ENCODE measurements at regions not wholly inside any gene's neighbourhood (a gene's known extent, or its start where the extent isn't known, plus 50 kb on each side); places are given as distances from the start of the nearest gene placed in this dataset.
A peak's percentile ranks its signal among the peaks of the same experiment; 100 is the strongest.

- Mint-ChIP-seq H3K27ac (ENCODE audit: low read depth, unreplicated experiment) (no peak overlapping the region), H3K27me3 (ENCODE audit: insufficient read depth, unreplicated experiment) (no peaks in the 10 kb centered on the region), H3K4me3 (ENCODE audit: unreplicated experiment) (no peak overlapping the region), H3K4me1 (ENCODE audit: insufficient read depth, unreplicated experiment) (no peaks in the 10 kb centered on the region), H3K9me3 (ENCODE audit: unreplicated experiment) (peaks cover 8% of the 10 kb centered on the region), H3K36me3 (ENCODE audit: insufficient read depth, unreplicated experiment) (no peaks in the 10 kb centered on the region)
- peak; percentile 76 for DNase-seq (ENCODE audit: unreplicated experiment)
- ChIA-PET CTCF (interaction anchor here (0.5 to 1.4 kb wide), 12 partner anchors 9 to 456 kb away, joined by 3 to 4 read pairs (median 3); no protein-coding TSS in a partner anchor), POLR2A (interaction anchor here (1.2 to 1.8 kb wide), 3 partner anchors 10 to 198 kb away, joined by 3 to 4 read pairs (median 3); no protein-coding TSS in a partner anchor)
- BruUV-seq (replicated peaks): no TSS peak
- peak; percentile 18 for TF ChIP-seq CTCF (IDR thresholded peaks at IDR 0.05; ENCODE audit: unreplicated experiment)
- intact Hi-C loops (cut with micrococcal nuclease): loop anchor here (1.0 kb wide), 1 partner anchor 255 kb away; no protein-coding TSS in a partner anchor
Measured at GRCh38 chr4:89482251-89482650, 174.7 kb upstream of the GPRIN3 start.

- no peak for TF ChIP-seq CTCF (IDR thresholded peaks at IDR 0.05; ENCODE audit: unreplicated experiment)
- Mint-ChIP-seq H3K4me1 (ENCODE audit: insufficient read depth, unreplicated experiment) (peaks cover 27% of the 10 kb centered on the region), H3K27me3 (ENCODE audit: insufficient read depth, unreplicated experiment) (no peaks in the 10 kb centered on the region), H3K4me3 (ENCODE audit: unreplicated experiment) (peak overlapping the region; percentile 59), H3K27ac (ENCODE audit: low read depth, unreplicated experiment) (peak overlapping the region; percentile 95), H3K9me3 (ENCODE audit: unreplicated experiment) (no peaks in the 10 kb centered on the region), H3K36me3 (ENCODE audit: insufficient read depth, unreplicated experiment) (peaks cover 7% of the 10 kb centered on the region)
- peak; percentile 84 for DNase-seq (ENCODE audit: unreplicated experiment)
- ChIA-PET CTCF (interaction anchor here (0.6 to 2.2 kb wide), 8 partner anchors 8 to 799 kb away, joined by 3 to 9 read pairs (median 3); no protein-coding TSS in a partner anchor), POLR2A (interaction anchor here (0.6 to 1.5 kb wide), 9 partner anchors 10 to 410 kb away, joined by 3 to 7 read pairs (median 4); no protein-coding TSS in a partner anchor)
- BruUV-seq (replicated peaks): no TSS peak
- intact Hi-C loops (cut with micrococcal nuclease): no loop called here
Measured at GRCh38 chr4:89469930-89470375, 162.4 kb upstream of the GPRIN3 start.

- POLR2A ChIA-PET: interaction anchor here (0.6 to 1.5 kb wide), 6 partner anchors 10 to 230 kb away, joined by 3 to 7 read pairs (median 4); no protein-coding TSS in a partner anchor
- Mint-ChIP-seq H3K4me3 (ENCODE audit: unreplicated experiment) (peak overlapping the region; percentile 59), H3K4me1 (ENCODE audit: insufficient read depth, unreplicated experiment) (peaks cover 27% of the 10 kb centered on the region), H3K27me3 (ENCODE audit: insufficient read depth, unreplicated experiment) (no peaks in the 10 kb centered on the region), H3K36me3 (ENCODE audit: insufficient read depth, unreplicated experiment) (peaks cover 7% of the 10 kb centered on the region), H3K9me3 (ENCODE audit: unreplicated experiment) (no peaks in the 10 kb centered on the region), H3K27ac (ENCODE audit: low read depth, unreplicated experiment) (peak overlapping the region; percentile 95)
- BruUV-seq (replicated peaks): TSS peak; percentile 97
- no peak for TF ChIP-seq CTCF (IDR thresholded peaks at IDR 0.05; ENCODE audit: unreplicated experiment)
- DNase-seq (ENCODE audit: unreplicated experiment): no peak
- CTCF ChIA-PET: interaction anchor here (0.7 to 2.2 kb wide), 5 partner anchors 9 to 264 kb away, joined by 3 to 9 read pairs (median 4); no protein-coding TSS in a partner anchor
- intact Hi-C loops (cut with micrococcal nuclease): no loop called here
Measured at GRCh38 chr4:89469516-89469915, 161.9 kb upstream of the GPRIN3 start.

- Mint-ChIP-seq H3K9me3 (ENCODE audit: unreplicated experiment) (no peaks in the 10 kb centered on the region), H3K36me3 (ENCODE audit: insufficient read depth, unreplicated experiment) (peaks cover 7% of the 10 kb centered on the region), H3K27me3 (ENCODE audit: insufficient read depth, unreplicated experiment) (no peaks in the 10 kb centered on the region), H3K4me3 (ENCODE audit: unreplicated experiment) (no peak overlapping the region), H3K4me1 (ENCODE audit: insufficient read depth, unreplicated experiment) (peaks cover 27% of the 10 kb centered on the region), H3K27ac (ENCODE audit: low read depth, unreplicated experiment) (peak overlapping the region; percentile 27)
- POLR2A ChIA-PET: interaction anchor here (0.9 kb wide), 1 partner anchor 9 kb away, joined by 3 read pairs; no protein-coding TSS in a partner anchor
- no peak for TF ChIP-seq CTCF (IDR thresholded peaks at IDR 0.05; ENCODE audit: unreplicated experiment)
- no TSS peak for BruUV-seq (replicated peaks)
- no peak for DNase-seq (ENCODE audit: unreplicated experiment)
- CTCF ChIA-PET: no interaction called here
- intact Hi-C loops (cut with micrococcal nuclease): no loop called here
Measured at GRCh38 chr4:89468602-89469001, 161.0 kb upstream of the GPRIN3 start.

Measured in MCF 10A (cell line).